ENCODE measurements at regions not wholly inside any gene's neighbourhood (a gene's known extent, or its start where the extent isn't known, plus 50 kb on each side); places are given as distances from the start of the nearest gene placed in this dataset.
"Not testable (repeated sequence)": the region's sequence is repeated elsewhere in the genome, so short reads cannot be mapped to it uniquely, and the experiment has no call there.

DNA sequence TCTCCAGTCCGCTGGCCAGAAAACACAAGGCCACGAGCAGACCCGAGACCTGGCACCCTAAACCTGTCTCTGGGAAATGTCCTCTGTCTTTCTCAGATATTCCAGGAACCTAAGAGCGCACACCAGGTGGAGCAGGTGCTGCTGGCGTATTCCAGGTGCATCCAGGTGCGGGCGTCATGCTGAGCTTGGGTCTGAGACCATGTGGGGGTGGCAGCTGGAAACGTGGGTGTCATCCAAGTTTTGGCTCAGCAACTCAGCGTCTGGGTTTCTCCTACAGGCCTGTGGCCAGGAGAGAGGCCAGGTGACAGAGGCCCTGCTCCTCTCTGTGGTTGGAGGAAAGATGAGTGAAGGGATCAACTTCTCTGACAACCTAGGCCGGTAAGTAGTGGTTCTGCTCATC, 103.3 kb upstream of the PZP start:
- not testable (repeated sequence) for H3K4me1 Mint-ChIP-seq; H3K4me3 Mint-ChIP-seq; H3K27ac Mint-ChIP-seq; H3K27me3 Mint-ChIP-seq (ENCODE audit: low read depth); H3K36me3 Mint-ChIP-seq (ENCODE audit: low read depth); H3K9me3 Mint-ChIP-seq

DNA sequence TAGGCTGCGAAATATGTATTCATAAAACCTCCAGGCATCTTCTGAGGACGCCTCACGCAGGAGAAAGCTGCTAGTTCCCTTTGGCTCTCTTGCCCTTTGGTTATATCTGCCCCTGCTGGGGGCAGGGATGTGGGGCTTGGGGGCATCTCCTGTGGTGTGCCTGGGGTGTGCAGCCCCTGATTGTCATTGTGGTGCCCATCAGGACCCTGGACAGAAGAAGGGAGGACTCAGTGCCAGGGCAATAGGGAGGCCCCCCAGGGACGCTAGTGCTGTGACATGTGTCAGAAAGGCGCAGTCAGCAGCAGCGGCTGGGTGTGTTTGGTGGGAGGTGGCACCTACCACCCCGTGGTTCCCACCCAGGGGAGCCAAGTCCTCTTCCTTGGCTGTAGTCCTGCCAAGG, 102.5 kb upstream of the PZP start:
- H3K4me3 Mint-ChIP-seq; H3K9me3 Mint-ChIP-seq; H3K4me1 Mint-ChIP-seq; H3K36me3 Mint-ChIP-seq (ENCODE audit: low read depth); H3K27ac Mint-ChIP-seq; H3K27me3 Mint-ChIP-seq (ENCODE audit: low read depth): not testable (repeated sequence)

DNA sequence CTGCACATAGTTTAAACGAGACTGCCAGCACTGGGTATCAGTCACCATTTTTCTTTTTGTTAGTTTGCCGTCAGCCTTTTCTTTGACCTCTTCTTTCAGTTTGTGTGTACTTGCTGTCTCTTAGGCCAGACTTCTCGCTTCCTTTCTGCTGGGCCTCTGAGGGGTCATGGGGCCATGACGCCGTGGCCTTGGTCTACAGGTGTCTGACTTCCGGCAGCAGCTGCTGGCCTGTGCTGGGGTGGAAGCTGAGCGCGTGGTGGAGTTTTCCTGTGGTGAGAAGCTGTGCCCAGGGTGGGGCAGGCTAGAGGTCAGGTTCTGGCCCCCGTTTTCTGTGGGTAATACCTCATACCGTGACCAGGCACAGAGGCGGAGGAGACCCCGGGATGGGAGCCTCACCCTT, 101.6 kb upstream of the PZP start:
- not testable (repeated sequence) for H3K9me3 Mint-ChIP-seq; H3K4me1 Mint-ChIP-seq; H3K27me3 Mint-ChIP-seq (ENCODE audit: low read depth); H3K36me3 Mint-ChIP-seq (ENCODE audit: low read depth); H3K27ac Mint-ChIP-seq; H3K4me3 Mint-ChIP-seq

DNA sequence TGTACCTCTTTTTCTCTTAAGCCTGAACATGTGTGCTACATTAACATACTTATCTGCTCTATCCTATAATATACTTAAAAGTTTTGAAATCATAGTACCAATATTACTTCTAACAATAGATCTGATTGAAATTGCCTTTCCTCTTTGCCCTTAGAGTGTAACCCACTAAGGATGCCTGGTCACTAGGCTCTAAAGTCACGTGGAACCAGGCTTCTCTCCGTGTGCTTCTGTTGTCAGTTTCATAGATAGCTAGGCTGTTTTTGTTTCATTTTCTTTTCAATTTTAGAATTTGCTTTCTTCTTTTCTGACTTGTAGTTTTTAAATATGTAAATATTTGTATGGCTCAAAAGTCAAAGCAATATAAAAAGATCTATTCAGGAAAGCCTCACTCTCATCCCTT, 100.5 kb upstream of the PZP start:
- not testable (repeated sequence) for H3K9me3 Mint-ChIP-seq; H3K36me3 Mint-ChIP-seq (ENCODE audit: low read depth)

DNA sequence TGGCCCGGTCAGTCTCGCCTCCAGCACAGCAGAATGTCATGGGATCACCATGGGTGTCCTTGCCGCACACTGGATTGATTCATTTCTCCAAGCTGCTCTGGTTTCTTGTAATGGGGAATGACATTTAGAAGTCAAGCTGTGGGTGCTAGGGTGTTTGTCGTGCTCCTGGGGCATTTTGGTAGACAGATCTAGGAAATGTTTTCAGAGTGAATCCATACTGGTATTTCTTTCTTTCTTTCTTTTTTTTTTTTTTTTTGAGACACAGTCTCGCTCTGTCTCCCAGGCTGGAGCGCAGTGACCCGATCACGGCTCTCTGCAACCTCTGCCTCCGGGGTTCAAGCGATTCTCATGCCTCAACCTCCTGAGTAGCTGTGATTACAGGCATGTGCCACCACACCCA, 100.0 kb upstream of the PZP start:
- not testable (repeated sequence) for H3K4me1 Mint-ChIP-seq; H3K36me3 Mint-ChIP-seq (ENCODE audit: low read depth); H3K27me3 Mint-ChIP-seq (ENCODE audit: low read depth)

More for the DNA sequence above, 100.5 kb upstream of the PZP start:
- H3K4me3 Mint-ChIP-seq; H3K27me3 Mint-ChIP-seq (ENCODE audit: low read depth); H3K27ac Mint-ChIP-seq; H3K4me1 Mint-ChIP-seq: not testable (repeated sequence)

DNA sequence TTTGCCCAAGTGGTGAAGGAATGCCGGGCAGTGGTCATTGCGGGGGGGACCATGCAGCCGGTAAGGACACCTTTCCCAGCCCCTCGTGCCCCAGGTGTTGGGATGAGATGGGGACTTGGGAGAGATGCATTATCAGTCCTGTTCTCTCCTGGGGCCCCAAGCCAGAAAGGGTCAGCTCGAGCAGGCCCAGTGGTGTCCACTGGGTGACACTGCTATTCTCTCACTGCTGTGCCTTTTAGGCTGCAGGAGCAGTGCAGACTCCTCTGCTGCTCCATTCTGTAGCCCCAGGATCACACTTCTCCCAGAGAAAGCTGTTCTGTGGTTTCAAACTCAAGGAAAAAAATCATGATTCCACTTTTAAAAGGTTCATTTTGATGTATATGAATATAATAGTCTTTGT, 99.1 kb upstream of the PZP start:
- H3K36me3 Mint-ChIP-seq (ENCODE audit: low read depth); H3K27me3 Mint-ChIP-seq (ENCODE audit: low read depth); H3K9me3 Mint-ChIP-seq; H3K4me1 Mint-ChIP-seq; H3K4me3 Mint-ChIP-seq; H3K27ac Mint-ChIP-seq: not testable (repeated sequence)

More for the DNA sequence above, 100.0 kb upstream of the PZP start:
- H3K9me3 Mint-ChIP-seq, H3K4me3 Mint-ChIP-seq, H3K27ac Mint-ChIP-seq: not testable (repeated sequence)

DNA sequence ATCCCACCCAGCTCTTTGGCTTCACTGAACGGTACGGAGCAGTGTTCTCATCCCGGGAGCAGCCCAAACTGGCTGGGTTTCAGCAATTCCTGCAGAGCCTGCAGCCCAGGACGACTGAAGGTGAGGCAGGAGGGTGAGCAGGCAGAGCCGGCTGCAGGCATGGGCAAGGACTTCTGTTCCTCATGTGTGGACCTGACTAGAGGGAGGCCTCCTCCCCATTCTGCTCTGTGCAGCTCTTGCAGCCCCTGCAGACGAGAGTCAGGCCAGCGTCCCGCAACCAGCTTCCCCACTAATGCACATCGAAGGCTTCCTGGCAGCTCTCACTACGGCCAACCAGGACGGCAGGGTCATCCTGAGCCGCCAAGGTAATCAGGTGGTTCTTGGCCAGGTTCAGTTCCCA, 97.8 kb upstream of the PZP start:
- not testable (repeated sequence) for H3K27me3 Mint-ChIP-seq (ENCODE audit: low read depth); H3K9me3 Mint-ChIP-seq; H3K36me3 Mint-ChIP-seq (ENCODE audit: low read depth); H3K4me1 Mint-ChIP-seq; H3K27ac Mint-ChIP-seq; H3K4me3 Mint-ChIP-seq

DNA sequence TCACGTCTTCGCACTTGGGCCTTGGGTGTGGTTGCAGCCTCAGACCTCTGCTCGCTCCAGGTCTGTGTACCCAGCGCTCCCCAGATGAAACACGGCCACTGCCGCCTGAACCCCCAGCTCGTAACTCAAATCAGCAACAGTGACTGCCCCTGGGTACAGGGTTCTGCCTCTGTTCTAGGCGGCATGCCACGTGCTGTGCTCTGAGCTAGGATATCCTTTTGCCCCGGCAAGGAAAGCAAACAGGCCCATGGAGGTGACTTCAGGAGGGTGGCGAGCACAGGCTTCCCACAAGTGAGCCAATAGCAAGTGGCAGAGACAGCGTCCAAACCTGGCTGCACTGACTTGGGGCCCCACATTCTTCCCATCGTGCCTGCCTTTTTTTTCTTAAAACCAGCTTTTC, 96.3 kb upstream of the PZP start:
- not testable (repeated sequence) for H3K27ac Mint-ChIP-seq; H3K4me3 Mint-ChIP-seq; H3K27me3 Mint-ChIP-seq (ENCODE audit: low read depth); H3K9me3 Mint-ChIP-seq; H3K36me3 Mint-ChIP-seq (ENCODE audit: low read depth); H3K4me1 Mint-ChIP-seq

DNA sequence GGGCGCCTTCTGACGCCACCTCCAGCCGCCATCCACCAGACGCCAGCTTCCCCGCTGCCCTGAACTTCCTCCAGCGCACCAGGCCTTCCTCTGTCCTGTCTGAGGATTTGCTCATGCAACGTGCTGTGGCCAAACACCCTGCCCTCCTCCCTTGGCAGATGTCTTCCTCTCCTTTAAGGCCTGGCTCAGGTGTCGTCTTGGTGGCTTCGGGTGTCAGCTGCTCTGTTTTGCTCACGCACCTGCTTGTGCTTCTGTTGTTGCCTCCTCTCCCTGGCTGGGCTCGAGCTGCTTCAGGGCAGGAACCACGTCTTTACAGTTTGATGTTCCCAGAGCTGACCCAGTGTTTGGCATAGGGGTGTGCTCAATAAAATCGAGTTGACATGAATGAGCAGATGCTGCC, 87.7 kb upstream of the PZP start:
- H3K4me3 Mint-ChIP-seq; H3K9me3 Mint-ChIP-seq; H3K27ac Mint-ChIP-seq; H3K27me3 Mint-ChIP-seq (ENCODE audit: low read depth); H3K36me3 Mint-ChIP-seq (ENCODE audit: low read depth); H3K4me1 Mint-ChIP-seq: not testable (repeated sequence)

DNA sequence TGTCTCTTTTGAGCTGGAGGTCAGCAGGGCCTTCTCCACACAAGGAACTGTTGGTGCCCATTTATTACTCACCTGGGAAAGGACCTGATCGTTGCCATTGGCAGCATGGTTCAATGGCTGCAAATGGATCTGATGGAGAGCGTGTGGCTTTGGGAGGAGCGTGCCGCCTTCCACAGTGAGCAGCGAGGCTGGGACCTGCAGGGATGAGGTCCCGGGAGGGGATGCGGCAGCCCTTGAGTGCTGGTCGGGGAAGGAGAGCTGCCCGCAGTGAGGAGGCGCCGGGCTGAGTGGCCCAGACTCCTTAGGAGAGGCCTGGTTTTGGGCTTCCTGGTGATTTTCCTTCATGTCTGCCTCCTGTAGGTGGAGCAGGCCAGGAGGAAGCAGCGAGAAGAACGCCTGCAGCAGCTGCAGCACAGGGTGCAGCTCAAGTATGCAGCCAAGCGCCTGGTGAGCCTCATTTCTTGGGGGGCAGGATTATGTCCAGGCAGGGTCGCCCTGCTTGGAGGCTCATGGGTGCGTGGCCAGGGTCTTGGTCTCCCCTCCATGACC, 86.0 kb upstream of the PZP start:
- H3K4me3 Mint-ChIP-seq; H3K27me3 Mint-ChIP-seq (ENCODE audit: low read depth); H3K4me1 Mint-ChIP-seq; H3K9me3 Mint-ChIP-seq; H3K36me3 Mint-ChIP-seq (ENCODE audit: low read depth); H3K27ac Mint-ChIP-seq: not testable (repeated sequence)

DNA sequence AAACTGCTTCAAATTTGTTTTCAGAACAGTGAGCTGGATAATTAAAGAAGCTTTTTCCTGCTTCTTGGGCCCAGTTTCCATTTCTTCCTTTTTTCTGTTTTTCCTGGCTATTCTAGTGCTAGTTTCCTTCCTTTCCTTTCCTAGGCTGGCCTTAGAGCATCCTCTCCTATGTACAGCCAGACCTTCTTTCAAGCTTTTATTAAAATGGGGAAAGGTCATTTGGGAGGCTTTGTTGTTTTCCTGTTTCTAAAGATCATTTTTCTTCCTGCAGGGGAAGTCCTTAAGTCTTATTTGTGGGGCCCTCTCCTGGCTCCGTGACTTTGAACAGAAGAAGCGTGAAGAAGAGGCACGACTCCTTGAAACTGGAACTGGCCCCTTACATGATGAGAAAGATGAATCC, 85.2 kb upstream of the PZP start:
- not testable (repeated sequence) for H3K9me3 Mint-ChIP-seq; H3K36me3 Mint-ChIP-seq (ENCODE audit: low read depth); H3K4me3 Mint-ChIP-seq

DNA sequence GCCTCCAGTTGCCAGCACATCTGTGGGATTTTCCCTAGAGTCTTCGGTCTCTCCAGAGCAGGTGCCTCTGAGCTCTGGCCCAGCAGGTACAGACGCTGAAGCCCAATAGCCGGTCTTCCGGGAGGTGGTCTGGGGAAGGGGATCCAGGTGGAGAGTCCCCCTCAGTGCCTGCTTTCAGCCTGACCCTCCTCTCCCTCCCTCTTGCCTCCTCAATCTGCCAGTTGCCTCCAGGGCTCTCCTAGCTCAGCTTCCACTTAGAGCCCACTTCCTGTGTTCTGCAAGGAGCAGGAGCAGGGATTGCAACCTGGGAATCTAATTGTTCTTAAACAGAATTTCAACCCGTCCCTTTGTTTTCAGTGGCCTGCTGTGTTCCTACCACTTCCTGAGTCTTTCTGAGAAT, 81.8 kb upstream of the PZP start:
- not testable (repeated sequence) for H3K27ac Mint-ChIP-seq; H3K27me3 Mint-ChIP-seq (ENCODE audit: low read depth); H3K4me1 Mint-ChIP-seq; H3K9me3 Mint-ChIP-seq; H3K4me3 Mint-ChIP-seq; H3K36me3 Mint-ChIP-seq (ENCODE audit: low read depth)

More for the DNA sequence above, 85.2 kb upstream of the PZP start:
- H3K27me3 Mint-ChIP-seq (ENCODE audit: low read depth); H3K27ac Mint-ChIP-seq; H3K4me1 Mint-ChIP-seq: not testable (repeated sequence)

DNA sequence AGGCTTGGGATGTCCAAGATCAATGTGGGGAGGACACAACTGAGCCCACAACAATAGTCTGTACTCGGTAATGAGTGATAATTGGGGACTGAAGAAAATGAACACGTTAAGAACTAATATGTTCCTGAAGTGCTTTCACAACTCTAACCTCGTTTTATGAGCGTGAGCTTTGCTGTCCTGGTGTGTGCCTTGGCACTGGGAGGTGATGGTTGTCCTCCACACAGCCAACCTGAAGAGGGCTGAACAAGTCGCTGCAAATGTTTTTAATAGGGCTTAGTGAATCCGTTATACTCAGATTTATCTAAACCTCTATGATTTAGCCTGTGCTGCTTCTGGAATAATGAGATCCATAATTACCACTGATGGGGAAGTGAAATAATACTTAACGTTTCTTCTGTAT, 76.5 kb upstream of the PZP start:
- not testable (repeated sequence) for H3K27me3 Mint-ChIP-seq (ENCODE audit: low read depth); H3K9me3 Mint-ChIP-seq; H3K36me3 Mint-ChIP-seq (ENCODE audit: low read depth)
- H3K4me1 Mint-ChIP-seq, result peaks cover 11% of the 10 kb centered on the region
- H3K4me3 Mint-ChIP-seq, result peak overlapping the region; percentile 93 to 97 (median 94)
- peak overlapping the region; percentile 97 for H3K27ac Mint-ChIP-seq

DNA sequence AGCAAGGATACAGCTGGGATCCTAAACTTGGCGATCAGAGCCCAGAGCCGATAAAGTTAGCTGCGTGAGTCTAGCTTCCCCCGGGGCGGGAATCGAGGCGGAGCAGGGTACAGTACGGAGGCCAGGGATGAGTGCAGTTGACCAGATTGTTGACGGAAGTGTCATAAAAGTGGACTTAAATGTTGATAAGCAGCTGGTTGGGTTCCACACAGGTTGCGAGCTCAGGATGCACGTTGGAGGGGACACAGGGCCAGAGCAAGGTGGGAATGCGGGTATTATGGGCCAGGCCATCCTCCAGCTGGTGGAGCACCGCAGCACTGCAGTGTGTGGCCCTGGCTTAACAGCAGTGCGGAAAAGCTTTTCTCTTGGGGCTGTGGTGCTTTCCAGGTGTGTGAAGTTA, 76.0 kb upstream of the PZP start:
- not testable (repeated sequence) for H3K36me3 Mint-ChIP-seq (ENCODE audit: low read depth); H3K9me3 Mint-ChIP-seq; H3K27me3 Mint-ChIP-seq (ENCODE audit: low read depth)
- Mint-ChIP-seq H3K4me1 (peaks cover 11% of the 10 kb centered on the region), H3K27ac (peak overlapping the region; percentile 97), H3K4me3 (peak overlapping the region; percentile 93 to 97 (median 94))

DNA sequence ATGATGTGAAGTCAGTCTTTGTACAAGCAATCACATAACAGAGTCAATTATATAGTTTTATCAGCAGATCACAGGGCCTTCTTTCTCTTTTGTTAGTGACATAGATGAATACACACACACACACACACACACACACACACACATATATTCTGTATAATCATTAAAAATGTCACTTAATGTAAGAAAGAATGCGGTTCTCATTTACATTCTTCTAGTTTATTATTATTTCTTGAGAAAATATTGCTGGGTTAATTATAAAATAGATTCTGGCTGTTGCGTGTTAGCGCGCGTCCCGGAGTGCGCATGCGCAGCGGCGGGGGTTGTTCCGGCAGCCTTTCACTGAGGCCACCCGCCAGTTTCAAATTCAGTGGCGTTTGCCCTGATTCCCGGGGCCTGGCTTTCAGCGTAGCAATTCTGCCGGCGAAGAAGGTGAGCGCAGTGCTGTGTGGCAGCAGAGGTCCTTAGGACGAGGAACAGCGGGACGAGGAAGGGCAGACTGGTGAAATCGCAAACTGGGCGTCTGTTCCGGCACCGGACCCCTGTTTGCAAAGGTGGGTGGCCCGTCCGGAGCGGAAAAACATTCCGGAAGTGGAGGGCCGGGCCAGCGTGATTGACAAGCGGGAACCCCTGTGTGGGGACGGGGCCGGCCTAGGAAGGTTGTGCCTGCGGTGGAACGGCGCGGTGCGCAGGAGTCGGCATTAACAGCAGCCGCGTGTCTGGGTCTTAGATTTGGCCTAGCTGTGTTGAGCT, 75.3 kb upstream of the PZP start:
- peak overlapping the region; percentile 97 for H3K27ac Mint-ChIP-seq
- H3K4me3 Mint-ChIP-seq, result peak overlapping the region; percentile 93 to 97 (median 94)
- H3K36me3 Mint-ChIP-seq (ENCODE audit: low read depth); H3K9me3 Mint-ChIP-seq; H3K27me3 Mint-ChIP-seq (ENCODE audit: low read depth): not testable (repeated sequence)
- peaks cover 11% of the 10 kb centered on the region for H3K4me1 Mint-ChIP-seq
